GM21529 (cell line): ENCODE measurements at regions not wholly inside any gene's neighbourhood (a gene's known extent, or its start where the extent isn't known, plus 50 kb on each side); places are given as distances from the start of the nearest gene placed in this dataset.
A peak's percentile ranks its signal among the peaks of the same experiment; 100 is the strongest.
"Not testable (repeated sequence)": the region's sequence is repeated elsewhere in the genome, so short reads cannot be mapped to it uniquely, and the experiment has no call there.

Experiments used
- ATAC-seq: cut with Tn5 transposase; IDR thresholded peaks from one replicate; pipeline ENCODE4 v1.9.1; 2021; ENCODE audit not compliant: unreplicated experiment

- no peak for ATAC-seq
Observed at GRCh38 chr5:158522776-158523175, 576.9 kb downstream of the EBF1 start.

- ATAC-seq: no peak
Observed at GRCh38 chr5:158521995-158522394, 577.7 kb downstream of the EBF1 start.

- ATAC-seq: no peak
Observed at GRCh38 chr5:158519433-158520021, 580.2 kb downstream of the EBF1 start.

- ATAC-seq: no peak
Observed at GRCh38 chr5:158516521-158516920, 583.2 kb downstream of the EBF1 start.

- no peak for ATAC-seq
Observed at GRCh38 chr5:158514986-158515359, 584.7 kb downstream of the EBF1 start.

GRCh38 chr5:158514319-158514985, 585.3 kb downstream of the EBF1 start:
- no peak for ATAC-seq

- no peak for ATAC-seq
Observed at GRCh38 chr5:158513490-158514318, 586.0 kb downstream of the EBF1 start.

GRCh38 chr5:158511454-158511853, 588.3 kb downstream of the EBF1 start:
- ATAC-seq: peak; percentile 94

GRCh38 chr5:158510479-158510878, 589.2 kb downstream of the EBF1 start:
- ATAC-seq: no peak

GRCh38 chr5:158506648-158507047, 593.1 kb downstream of the EBF1 start:
- no peak for ATAC-seq

GRCh38 chr5:158502686-158503085, 597.0 kb downstream of the EBF1 start:
- no peak for ATAC-seq

GRCh38 chr5:158499892-158500418, 599.8 kb downstream of the EBF1 start:
- no peak for ATAC-seq

GRCh38 chr5:158499075-158499891, 600.4 kb downstream of the EBF1 start:
- no peak for ATAC-seq

GRCh38 chr5:158496624-158497023, 603.1 kb downstream of the EBF1 start:
- ATAC-seq: no peak

- ATAC-seq: no peak
Observed at GRCh38 chr5:158494541-158494940, 605.2 kb downstream of the EBF1 start.

GRCh38 chr5:158494044-158494443, 605.7 kb downstream of the EBF1 start:
- ATAC-seq: not testable (repeated sequence)

- ATAC-seq: no peak
Observed at GRCh38 chr5:158492841-158493242, 606.9 kb downstream of the EBF1 start.

- no peak for ATAC-seq
Observed at GRCh38 chr5:158492136-158492535, 607.6 kb downstream of the EBF1 start.

- ATAC-seq: no peak
Observed at GRCh38 chr5:158487664-158488063, 612.1 kb downstream of the EBF1 start.

- no peak for ATAC-seq
Observed at GRCh38 chr5:158487156-158487555, 612.6 kb downstream of the EBF1 start.

- ATAC-seq: no peak
Observed at GRCh38 chr5:158486566-158486965, 613.1 kb downstream of the EBF1 start.
